ENCODE measurements at regions not wholly inside any gene's neighbourhood (a gene's known extent, or its start where the extent isn't known, plus 50 kb on each side); places are given as distances from the start of the nearest gene placed in this dataset.

- TF ChIP-seq CTCF (conservative IDR thresholded peaks at IDR 0.05), result no peak
- no peak for TF ChIP-seq ZFX (IDR thresholded peaks at IDR 0.05)
- no peak overlapping the region for H3K27ac ChIP-seq
Measured at GRCh38 chr2:13578547-13578946, 861.8 kb downstream of the TRIB2 start.

- no peak overlapping the region for H3K27ac ChIP-seq
- TF ChIP-seq ZFX (IDR thresholded peaks at IDR 0.05) (no peak), CTCF (conservative IDR thresholded peaks at IDR 0.05) (peak; percentile 21)
Measured at GRCh38 chr2:13581471-13581870, 864.7 kb downstream of the TRIB2 start.

GRCh38 chr2:13583609-13584008 lies 866.9 kb downstream of the TRIB2 start:
- no peak for TF ChIP-seq ZFX (IDR thresholded peaks at IDR 0.05)
- H3K27ac ChIP-seq, result no peak overlapping the region

DNA sequence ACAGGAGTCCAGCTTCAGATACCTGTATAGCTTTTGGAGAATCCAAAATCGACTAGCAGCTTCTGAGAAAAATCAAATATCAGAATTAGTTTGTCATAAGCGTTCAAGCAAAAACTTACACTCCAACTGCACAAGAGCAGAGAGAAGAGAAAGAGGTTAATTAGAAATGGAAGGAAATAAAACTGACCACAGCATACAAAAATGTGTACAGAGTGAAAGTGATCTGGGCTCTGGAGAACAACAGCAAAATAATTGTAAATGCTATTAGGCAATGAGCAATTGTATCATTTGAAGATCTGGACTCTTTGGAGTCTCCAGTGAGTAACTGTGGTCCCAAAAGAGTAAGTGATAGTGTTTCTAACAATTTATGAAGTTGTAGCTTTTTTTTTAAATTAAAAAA lies 867.3 kb downstream of the TRIB2 start:
- no peak overlapping the region for H3K27ac ChIP-seq
- TF ChIP-seq ZFX (IDR thresholded peaks at IDR 0.05), result no peak
- TF ChIP-seq CTCF (conservative IDR thresholded peaks at IDR 0.05), result no peak

- TF ChIP-seq ZFX (IDR thresholded peaks at IDR 0.05) (no peak), CTCF (conservative IDR thresholded peaks at IDR 0.05) (no peak)
Measured at GRCh38 chr2:13585732-13586131, 869.0 kb downstream of the TRIB2 start.

GRCh38 chr2:13596233-13596632 lies 879.5 kb downstream of the TRIB2 start:
- TF ChIP-seq ZFX (IDR thresholded peaks at IDR 0.05) (no peak), CTCF (conservative IDR thresholded peaks at IDR 0.05) (no peak)
- H3K27ac ChIP-seq, result no peak overlapping the region

More at GRCh38 chr2:13585732-13586131, 869.0 kb downstream of the TRIB2 start:
- no peak overlapping the region for H3K27ac ChIP-seq

- no peak for TF ChIP-seq ZFX (IDR thresholded peaks at IDR 0.05)
- TF ChIP-seq CTCF (conservative IDR thresholded peaks at IDR 0.05), result no peak
- no peak overlapping the region for H3K27ac ChIP-seq
Measured at GRCh38 chr2:13597176-13597575, 880.4 kb downstream of the TRIB2 start.

DNA sequence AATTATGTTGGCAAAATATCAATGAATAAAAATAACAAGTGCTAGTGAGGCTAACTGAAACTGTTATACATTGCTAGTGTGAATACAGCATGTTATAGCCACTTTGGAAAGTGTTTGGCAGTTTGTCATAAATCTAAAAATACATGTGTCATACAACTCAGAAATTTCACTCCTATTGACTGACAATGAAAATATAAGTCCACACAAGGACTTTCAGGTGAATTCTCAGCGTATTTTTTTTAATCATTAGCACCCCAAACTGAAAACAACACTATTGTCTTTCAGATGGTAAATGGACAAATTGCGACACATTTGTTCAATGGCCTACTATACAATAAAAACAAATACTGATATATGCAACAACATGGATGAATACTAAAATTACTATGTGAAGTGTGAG lies 884.8 kb downstream of the TRIB2 start:
- H3K27ac ChIP-seq, result no peak overlapping the region
- no peak for TF ChIP-seq ZFX (IDR thresholded peaks at IDR 0.05)
- TF ChIP-seq CTCF (conservative IDR thresholded peaks at IDR 0.05), result no peak

Measured in C4-2B (cell line).